Left forelimb (tissue), 1 donor: ENCODE measurements at regions not wholly inside any gene's neighbourhood (a gene's known extent, or its start where the extent isn't known, plus 50 kb on each side); places are given as distances from the start of the nearest gene placed in this dataset.

ENCODE experiments used
- DNase-seq: peaks from one replicate; pipeline ENCODE4 v3.0.0-alpha.2; 2018; ENCODE audit warnings: low spot score

DNA sequence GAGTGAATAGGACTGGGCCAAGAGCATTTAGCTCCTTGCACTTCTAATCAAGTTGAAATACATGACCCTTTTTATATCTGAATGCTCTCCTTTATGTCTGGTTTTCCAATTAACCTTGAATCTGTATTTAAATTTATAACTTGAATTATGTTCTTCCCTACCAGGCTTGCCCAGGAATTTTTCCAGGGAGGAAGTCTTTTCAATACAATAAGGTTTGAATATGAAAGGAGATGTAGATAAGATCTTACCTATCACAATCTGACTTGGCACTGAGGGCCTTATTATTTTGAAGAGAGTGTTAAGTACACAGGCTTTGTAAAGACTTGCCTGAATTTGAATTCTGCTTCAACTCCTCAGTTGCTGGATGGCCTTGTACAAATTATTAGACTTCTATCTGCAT is 555.7 kb downstream of the PCDH7 start:
- no peak for DNase-seq

DNA sequence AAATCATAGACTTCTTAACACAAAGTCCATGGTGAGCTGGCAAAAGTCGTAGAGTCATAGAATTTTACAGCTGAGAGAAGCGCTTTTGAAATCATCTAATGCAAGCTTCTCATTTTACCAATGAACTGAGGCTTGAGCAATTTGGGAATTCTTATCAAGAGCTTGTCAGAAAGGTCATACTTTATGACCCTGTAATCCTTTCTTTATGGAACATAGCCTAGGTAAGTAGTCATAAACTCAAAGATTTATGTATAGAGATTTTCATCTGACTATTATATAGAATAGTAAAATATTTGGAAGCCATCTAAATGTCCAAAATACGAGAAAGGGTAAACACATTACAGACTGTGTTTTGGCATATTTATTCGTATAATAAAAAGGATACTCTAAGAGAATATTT is 563.5 kb downstream of the PCDH7 start:
- DNase-seq: no peak

DNA sequence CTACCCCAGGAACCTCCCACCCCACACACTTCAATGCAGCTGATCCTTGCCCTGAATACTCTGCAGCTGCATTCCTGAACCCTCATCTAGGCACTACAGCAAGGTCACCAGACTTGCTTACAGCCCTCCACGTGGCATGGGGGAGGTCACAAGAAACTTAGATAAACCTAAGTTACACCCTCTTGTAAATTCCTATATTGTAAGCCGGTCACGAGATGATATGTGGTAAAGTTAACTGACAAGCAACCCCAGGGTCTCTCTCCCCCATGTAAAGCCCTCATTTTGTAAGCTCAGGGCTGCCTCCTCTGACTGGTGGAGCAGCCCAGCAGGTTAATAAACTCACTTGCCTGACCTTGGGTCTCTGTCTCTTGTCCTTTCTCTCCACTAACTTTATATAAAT is 570.7 kb downstream of the PCDH7 start:
- no peak for DNase-seq

DNA sequence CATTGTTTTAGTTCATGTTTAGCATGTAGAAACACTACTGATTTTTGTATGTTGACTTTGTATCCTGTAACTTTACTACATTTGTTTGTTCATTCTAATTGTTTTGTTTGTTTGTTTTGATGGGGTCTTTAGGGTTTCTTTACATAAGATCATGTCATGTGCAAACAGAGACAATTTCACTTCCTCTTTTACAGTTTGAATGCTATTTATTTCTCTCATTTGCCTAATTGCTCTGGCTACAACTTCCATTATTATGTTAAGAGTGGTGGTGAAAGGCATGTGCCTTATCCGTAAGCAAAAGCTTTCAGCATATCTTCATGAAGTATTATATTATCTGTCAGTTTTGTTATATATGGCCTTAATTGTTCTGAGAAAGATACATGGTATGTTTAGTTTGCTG is 571.1 kb downstream of the PCDH7 start:
- DNase-seq: no peak

DNA sequence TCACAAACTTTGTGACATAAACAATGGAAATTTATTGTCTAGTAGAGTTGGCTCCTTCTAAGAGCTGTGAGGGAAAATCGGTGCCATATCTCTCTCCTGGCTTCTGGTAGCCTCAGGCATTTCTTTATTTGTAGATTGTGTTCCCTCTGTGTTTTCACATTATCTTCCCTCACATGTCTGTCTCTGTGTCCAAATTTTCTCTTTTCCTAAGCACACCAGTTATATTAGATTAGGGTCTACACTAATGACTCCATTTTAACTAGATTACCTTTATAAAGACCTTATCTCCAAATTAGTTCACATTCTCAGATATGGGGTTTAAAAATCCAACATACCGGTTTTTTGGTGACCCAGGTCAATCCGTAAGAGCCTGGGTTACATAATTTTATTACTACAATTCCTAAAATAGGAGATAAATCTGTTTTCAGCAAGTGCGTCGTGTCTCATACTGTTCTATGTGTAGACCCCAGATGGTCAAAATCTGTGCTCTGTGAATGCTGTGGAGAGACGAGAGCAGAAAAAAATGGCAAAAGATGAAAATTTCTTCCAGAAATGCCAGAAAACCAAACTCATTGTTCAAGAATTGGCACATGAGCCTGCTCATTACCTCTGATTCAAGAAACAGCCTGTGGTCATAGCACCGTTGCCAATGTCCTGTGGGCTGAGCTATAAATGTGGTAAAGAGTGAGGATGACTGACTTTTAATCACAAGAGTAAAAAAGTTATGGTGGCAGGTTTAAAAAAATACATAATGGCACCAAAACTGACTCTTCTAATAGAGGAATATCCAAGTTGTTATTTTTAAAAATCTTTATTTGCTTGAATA is 574.7 kb downstream of the PCDH7 start:
- DNase-seq: no peak

DNA sequence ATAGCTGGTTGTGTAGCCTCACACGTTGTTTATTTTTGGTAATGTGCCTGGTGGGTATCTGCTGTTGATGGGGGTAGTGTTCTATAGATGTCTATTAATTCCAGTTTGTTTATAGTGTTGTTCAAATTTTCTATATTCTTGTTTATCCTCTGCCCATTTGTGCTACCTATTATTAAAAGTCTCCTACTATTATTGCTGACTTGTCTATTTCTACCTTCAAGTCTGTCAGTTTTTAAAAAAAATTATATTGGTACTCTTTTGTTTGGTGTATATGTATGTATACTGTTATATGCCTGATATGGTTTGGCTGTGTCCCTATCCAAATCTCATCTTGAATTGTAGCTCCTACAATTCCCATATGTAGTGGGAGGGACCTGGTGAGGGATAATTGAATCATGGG is 578.6 kb downstream of the PCDH7 start:
- DNase-seq: no peak

DNA sequence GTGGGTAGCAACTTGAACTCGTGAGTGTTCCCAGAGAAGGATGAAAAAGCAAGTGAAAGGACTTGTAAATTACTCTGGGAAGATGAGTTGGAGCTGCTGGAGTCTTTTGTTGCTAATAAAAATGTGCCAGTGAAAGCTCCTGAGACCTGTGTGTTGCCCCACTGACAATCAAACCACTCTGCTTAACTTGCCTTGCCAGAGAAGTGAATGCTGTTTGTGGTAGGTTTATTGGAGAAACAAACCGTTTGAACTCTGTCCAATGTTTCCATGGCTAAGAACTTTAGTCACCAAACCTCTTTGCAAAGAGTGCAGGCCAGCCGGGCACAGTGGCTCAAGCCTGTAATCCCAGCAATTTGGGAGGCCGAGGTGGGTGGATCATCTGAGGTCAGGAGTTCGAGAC is 586.9 kb downstream of the PCDH7 start:
- no peak for DNase-seq

DNA sequence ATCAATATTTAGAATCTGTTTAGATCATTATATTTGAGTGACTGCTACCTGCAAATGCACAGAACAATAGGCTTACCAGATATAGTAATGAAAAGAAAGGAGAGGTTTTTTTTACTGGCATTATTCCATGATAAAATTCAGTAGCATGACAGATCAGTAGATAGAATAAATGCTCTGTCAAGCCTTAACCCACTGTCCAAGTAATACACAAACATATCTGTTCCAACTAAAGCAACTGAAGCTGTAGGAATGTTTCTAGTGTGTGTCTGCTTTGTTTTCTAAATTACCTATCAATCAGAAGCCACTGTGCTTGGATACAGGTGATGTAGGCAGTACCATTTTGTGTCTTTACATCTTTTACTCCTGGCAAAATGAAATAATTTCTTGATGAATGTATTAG is 604.6 kb downstream of the PCDH7 start:
- DNase-seq: no peak

DNA sequence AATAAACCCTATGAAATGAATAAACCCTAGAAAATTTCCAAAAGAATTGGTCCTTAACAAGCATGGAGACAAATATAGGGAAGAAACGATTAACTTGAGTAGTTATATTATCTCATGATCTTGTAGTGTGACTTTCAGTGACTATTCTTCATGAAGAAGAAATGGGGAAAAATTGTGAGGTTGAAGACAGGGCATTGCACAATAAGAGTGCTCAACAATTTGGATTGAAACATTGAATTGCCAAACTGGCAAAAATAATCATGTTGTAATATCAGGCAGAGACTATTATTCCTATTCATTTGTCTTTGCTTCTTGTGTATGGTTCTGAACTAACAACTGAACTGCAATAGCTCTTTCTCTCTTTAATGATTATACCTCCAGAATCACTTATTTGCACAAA is 605.1 kb downstream of the PCDH7 start:
- no peak for DNase-seq

DNA sequence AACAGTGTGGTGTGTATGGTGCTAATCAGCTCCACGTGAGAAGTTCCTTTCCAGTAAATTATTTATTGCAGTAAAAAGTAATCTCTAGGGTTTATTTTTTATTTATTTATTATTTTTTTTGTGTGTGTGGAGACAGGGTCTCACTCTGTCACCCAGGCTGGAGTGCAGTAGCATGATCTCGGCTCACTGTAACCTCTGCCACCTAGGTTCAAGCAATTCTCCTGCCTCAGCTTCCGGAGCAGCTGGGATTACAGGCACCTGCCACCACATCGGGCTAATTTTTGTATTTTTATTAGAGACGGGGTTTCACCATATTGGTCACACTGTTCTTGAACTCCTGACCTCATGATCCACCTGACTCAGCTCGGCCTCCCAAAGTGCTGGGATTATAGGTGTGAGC is 606.9 kb downstream of the PCDH7 start:
- DNase-seq: no peak

DNA sequence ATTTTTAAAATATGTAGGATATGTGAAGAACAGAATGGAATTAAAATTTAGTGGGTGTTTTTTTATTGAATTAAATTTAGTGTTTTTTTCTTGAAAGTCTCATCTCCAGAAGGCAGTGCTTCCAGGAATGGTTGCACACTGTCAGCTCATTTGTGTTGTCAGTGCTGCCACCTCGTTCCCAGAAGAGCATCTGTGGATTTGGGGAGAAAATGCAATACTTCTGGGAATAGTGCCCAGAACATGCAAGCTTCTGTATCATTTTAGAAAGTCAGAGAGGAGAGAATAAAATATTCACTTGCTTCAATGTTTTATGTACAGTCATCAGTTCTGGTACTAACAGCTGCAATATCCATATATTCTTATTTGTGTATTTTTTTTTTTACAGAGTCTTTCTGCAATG is 608.8 kb downstream of the PCDH7 start:
- DNase-seq: no peak

DNA sequence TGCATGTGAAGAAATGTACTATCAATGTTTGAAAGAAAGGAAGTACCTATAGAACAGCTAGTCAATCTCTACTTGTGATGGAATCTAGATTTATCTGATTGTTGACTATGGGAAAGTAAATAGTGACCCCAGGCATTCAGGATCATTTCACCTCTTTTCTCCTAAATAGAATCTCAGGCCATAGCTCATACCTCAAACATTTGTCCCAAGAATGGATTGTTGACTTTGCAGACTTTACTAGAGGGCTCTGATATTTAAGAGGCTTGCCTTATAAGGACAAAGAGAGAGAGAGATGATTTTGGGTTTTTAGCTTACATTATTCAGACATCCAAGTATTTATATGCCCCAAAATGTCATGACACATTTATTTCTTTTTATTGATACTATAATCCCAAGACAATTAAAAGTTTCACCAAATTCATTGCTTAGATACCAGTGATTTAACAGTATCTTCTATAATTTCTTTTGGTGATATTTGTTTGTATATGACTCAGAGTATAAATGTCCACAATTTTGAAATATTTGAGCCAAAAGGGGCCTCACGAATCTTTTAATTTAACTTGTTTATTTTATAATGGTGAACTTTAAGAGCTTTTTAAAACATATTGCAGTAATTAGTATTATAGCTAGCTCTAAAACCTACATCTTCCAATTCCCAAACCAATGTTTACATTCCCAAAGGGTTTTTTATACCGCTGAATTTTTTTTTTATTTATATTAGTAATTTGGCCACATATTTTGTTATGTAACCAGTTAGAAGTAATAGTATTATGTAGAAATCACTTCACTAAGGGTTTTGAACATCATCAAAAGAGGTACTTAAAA is 614.1 kb downstream of the PCDH7 start:
- DNase-seq: no peak

DNA sequence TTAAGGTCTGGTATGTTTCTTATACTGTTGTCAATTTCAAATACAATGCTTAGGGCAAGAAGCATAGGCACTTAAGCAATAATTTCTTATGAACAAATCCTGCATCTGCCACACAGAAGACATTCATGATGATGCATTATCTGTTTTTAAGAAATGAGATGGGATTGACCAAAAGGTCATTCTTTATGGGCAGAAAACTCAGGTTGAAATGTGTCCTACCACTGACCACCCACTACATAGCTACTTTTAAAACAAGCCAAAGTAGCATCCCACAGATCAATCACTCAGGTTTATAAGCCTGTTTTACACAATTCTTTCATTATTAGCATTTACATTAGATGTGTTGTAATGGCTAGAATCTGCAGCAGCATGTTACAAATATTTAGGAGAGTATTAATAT is 617.8 kb downstream of the PCDH7 start:
- DNase-seq: no peak

DNA sequence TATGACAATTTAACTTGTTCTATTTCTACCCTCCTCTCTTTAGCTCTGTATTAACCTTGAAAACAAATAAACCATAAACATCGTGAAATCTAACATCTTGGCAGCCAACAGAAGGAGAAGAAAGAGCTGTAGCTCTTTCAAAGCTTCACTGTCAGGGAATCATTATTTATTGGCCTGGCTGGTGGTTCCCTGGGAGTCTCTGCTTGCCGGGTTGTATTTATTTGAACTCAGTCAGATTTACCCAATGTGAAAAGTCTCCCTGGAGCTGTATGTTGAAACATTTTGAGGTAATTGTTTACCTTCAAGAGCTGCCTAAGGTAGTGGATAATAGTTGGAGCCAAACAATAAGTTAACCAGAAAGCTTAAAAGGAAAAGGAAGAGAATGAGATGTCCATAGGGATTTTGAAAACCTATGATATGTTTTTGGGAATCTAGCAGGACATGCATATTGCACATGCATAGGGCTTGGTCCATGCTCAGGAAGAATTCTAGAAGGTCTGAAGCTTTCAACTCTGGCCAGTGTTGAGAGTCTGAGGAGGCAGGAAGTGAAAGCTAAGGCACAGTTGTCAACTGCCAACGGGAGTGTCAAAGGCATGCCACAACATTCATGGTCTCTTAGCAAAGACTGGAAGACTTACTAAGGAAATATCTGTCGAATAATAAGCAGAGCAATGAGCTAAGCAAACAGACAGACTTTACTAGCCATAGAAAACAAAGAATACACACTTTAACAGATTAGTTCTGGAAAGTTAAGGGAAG is 621.6 kb downstream of the PCDH7 start:
- DNase-seq: no peak

DNA sequence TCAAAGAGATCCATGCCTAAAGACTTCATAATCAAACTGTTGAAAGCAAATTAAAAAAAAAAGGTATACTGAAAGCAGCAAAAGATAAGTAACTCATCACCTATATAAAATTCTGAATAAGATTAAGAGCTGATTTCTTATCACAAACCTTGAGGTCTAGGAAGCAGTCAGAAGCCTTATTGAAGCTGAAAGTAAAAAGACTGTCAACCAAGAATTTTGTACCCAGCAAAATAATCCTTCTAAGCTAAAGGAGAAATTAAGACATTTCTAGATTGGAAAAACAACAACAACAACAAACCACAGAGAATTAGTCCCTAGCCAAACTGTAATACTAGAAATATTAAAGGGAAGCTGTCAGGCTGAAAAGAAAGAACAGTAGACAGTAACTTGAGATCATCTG is 622.9 kb downstream of the PCDH7 start:
- no peak for DNase-seq

DNA sequence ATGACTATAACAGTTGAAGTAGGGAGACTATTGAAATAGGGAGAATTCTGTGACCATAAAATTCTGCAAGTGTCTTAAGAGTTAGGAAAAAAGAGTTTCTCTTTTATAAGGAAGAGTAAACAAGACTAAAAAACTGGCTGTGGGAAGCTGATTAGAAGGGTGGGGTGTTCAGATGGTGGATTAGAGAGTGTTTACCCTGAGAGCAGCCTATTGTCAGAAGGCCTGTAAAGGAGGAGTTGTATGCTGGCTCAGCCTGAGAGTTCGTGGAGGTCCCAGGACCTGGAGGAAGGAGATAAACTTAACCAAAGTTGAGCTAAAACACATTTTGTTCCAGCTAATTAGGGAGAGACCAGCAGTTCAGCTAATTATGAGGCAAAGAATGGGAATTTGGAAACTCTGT is 629.7 kb downstream of the PCDH7 start:
- no peak for DNase-seq

DNA sequence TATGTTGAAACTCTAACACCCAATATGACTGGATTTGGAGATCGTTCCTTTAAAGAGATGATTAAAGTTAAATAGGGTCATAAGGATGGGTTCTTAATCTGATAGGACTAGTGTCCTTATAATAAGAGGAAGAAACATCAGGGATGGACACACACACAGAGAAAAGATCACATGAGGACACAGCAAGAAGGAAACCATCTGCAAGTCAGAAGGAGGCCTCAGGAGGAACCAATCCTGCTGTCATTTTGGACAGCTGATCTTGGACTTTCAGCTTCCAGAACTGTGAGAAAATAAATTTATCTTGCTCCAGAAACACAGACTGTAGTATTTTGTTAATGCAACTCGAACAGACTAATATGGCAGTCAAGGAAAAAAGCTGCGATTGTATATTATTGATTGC is 631.5 kb downstream of the PCDH7 start:
- DNase-seq: no peak

DNA sequence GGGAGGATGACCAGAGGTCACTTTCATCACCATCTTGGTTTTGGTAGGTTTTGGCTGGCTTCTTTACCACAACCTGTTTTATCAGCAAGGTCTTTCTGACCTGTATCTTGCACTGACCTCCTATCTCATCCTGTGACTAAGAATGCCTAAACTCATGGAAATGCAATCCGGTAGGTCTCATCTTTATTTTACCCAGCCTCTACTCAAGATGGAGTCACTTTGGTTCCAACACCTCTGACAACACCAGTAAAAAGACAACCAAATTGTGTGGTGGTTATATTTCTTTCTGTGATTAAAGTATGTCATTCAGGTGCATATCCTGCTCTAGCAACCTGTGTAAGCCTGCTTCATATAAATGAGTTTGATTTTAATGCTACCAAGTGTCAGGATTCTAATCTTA is 636.7 kb downstream of the PCDH7 start:
- no peak for DNase-seq

DNA sequence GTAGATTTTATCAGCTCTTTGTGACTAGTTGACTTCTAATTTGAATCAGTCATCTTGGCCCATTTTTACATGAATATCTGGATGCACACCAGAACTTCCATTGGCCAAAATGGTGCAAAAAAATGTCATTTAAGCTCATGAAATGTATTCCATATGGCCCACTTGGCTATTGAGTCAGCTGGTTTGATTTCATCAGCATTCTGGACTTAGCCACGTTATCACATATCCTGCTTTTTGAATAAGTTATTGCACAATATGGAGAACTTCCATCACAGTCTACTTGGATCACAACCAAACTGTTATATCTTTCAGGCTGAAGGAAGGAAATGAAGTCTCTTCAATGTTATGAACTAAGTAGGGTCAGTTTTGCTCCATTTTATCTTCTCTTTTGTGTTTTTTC is 640.6 kb downstream of the PCDH7 start:
- no peak for DNase-seq

DNA sequence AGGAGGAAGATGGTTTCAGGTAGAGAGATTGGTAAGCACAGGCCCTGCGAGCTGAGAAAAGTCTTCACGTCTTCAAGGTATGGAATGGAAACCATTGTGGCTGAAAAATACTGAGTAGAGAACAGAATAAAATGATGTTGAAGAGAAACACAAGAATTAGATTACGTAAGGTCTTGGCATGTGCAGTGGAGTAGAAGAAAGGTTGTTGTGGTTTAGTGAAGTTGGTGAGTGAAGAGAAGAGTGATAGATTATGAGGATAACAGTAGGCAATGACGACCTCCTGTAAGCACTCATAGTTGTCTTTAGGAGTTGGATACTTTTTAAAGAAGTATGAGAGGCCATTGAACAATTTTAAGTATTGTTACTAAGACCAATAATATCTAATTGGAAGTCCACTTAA is 642.6 kb downstream of the PCDH7 start:
- DNase-seq: no peak

DNA sequence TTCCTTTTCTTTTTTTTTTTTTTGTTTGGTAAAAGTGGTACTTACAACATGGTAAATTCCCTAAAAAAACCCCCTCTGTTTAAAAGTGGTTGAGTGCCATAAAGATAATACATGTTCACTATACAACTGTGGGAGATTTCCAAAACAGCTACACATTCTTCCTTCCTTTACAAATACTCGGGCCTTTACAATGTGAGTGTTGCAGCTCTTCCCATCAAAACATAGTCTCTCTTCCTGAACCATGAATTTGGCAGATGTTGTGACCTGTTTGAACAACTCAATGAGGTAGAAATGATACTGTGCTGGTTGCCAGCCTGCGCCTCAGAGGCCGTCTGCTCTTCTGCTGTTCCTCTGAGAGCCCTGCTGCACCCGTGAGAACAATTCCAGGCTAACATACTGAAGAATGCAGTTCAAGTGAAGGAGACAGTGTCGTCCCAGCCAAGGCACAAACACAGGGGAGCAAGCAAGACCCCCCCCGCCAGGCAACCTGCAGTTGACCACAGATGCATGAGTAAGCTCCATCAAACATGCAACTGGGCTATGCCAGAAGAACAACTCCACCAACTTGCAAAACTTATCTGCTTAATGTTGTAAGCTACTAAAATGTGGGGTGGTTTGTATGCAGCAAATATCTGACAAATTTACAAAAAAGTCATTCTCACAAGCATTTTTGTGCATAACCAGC is 645.0 kb downstream of the PCDH7 start:
- DNase-seq: no peak

DNA sequence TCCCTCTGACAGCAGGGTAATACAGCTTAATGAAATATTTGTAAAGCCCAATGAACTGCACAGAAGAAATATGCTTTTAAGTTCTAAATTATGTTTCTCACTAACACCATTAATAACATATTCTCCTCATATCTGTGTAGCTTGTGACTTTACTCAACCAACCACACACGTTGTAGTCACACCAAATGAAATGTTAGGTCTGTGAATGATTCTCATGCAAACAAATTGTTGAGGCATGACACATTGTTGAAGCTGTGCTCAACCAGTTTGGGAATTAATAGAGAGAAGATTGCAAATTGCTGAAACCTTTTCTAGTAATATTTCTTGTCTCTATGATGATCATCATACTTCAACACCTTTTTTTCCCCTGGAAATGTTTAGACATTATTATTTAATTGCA is 645.9 kb downstream of the PCDH7 start:
- no peak for DNase-seq
